ENCODE measurements at regions not wholly inside any gene's neighbourhood (a gene's known extent, or its start where the extent isn't known, plus 50 kb on each side); places are given as distances from the start of the nearest gene placed in this dataset.

GRCh38 chr11:92296138-92296515 is 71.5 kb downstream of the FAT3 start:
- TF ChIP-seq POLR2AphosphoS5 (IDR thresholded peaks at IDR 0.05; ENCODE audit: low read depth, low read length) (no peak), CTCF (IDR thresholded peaks at IDR 0.05; ENCODE audit: control extremely low read depth in 1 of 3, insufficient read depth in 1 of 3, low read depth in 1 of 3, low read length in 3 of 3) (no peak), SUZ12 (IDR thresholded peaks at IDR 0.05; ENCODE audit: low read length) (no peak), RFX5 (IDR thresholded peaks at IDR 0.05; ENCODE audit: borderline replicate concordance, low read depth, low read length) (no peak), RNF2 (IDR thresholded peaks at IDR 0.05; ENCODE audit: borderline replicate concordance, low read depth, low read length, missing control alignments, poor library complexity, severe bottlenecking) (no peak), ATF3 (IDR thresholded peaks at IDR 0.05; ENCODE audit: insufficient read depth, low read depth, low read length) (no peak), POLR2A (IDR thresholded peaks at IDR 0.05; ENCODE audit: control extremely low read depth in 1 of 2, low read depth in 2 of 2, low read length in 2 of 2) (no peak)
